ENCODE measurements at regions not wholly inside any gene's neighbourhood (a gene's known extent, or its start where the extent isn't known, plus 50 kb on each side); places are given as distances from the start of the nearest gene placed in this dataset.

- Mint-ChIP-seq H3K27me3 (ENCODE audit: insufficient read depth) (no peaks in the 10 kb centered on the region), H3K9me3 (peaks cover 21% of the 10 kb centered on the region), H3K4me3 (no peak overlapping the region), H3K27ac (no peak overlapping the region), H3K4me1 (ENCODE audit: low read depth) (no peaks in the 10 kb centered on the region), H3K36me3 (ENCODE audit: low read depth) (no peaks in the 10 kb centered on the region)
- TF ChIP-seq CTCF (IDR thresholded peaks at IDR 0.05): no peak
- no peak for DNase-seq
Observed at GRCh38 chr5:118646917-118647316, 341.4 kb downstream of the DTWD2 start.

- Mint-ChIP-seq H3K4me3 (no peak overlapping the region), H3K4me1 (ENCODE audit: low read depth) (no peaks in the 10 kb centered on the region), H3K36me3 (ENCODE audit: low read depth) (0 out of 2 replicates have a peak, but pooled peaks cover 3% of the 10 kb centered on the region), H3K9me3 (peaks cover 53% of the 10 kb centered on the region), H3K27me3 (ENCODE audit: insufficient read depth) (no peaks in the 10 kb centered on the region; the same call in 1 of the 2 replicates), H3K27ac (no peak overlapping the region)
- DNase-seq: no peak
- TF ChIP-seq CTCF (IDR thresholded peaks at IDR 0.05): no peak
Observed at GRCh38 chr5:118637947-118638670, 350.2 kb downstream of the DTWD2 start.

GRCh38 chr5:118628660-118629354 is 359.5 kb downstream of the DTWD2 start:
- Mint-ChIP-seq H3K4me3 (no peak overlapping the region), H3K36me3 (ENCODE audit: low read depth) (no peaks in the 10 kb centered on the region), H3K27me3 (ENCODE audit: insufficient read depth) (no peaks in the 10 kb centered on the region), H3K4me1 (ENCODE audit: low read depth) (no peaks in the 10 kb centered on the region), H3K9me3 (peaks cover 22% of the 10 kb centered on the region), H3K27ac (no peak overlapping the region)
- DNase-seq: no peak
- no peak for TF ChIP-seq CTCF (IDR thresholded peaks at IDR 0.05)

- no peaks in the 10 kb centered on the region for H3K9me3 Mint-ChIP-seq
- no peaks in the 10 kb centered on the region for H3K4me1 Mint-ChIP-seq (ENCODE audit: low read depth)
- no peak overlapping the region for H3K27ac Mint-ChIP-seq
- TF ChIP-seq CTCF (IDR thresholded peaks at IDR 0.05): no peak
- H3K4me3 Mint-ChIP-seq: no peak overlapping the region
- no peaks in the 10 kb centered on the region for H3K27me3 Mint-ChIP-seq (ENCODE audit: insufficient read depth)
- DNase-seq: no peak
- H3K36me3 Mint-ChIP-seq (ENCODE audit: low read depth): no peaks in the 10 kb centered on the region
Observed at GRCh38 chr5:118620233-118620632, 368.1 kb downstream of the DTWD2 start.

- no peaks in the 10 kb centered on the region for H3K4me1 Mint-ChIP-seq (ENCODE audit: low read depth)
- TF ChIP-seq CTCF (IDR thresholded peaks at IDR 0.05): no peak
- H3K4me3 Mint-ChIP-seq: no peak overlapping the region
- H3K27me3 Mint-ChIP-seq (ENCODE audit: insufficient read depth): no peaks in the 10 kb centered on the region
- no peak overlapping the region for H3K27ac Mint-ChIP-seq
- no peak for DNase-seq
- H3K9me3 Mint-ChIP-seq: no peaks in the 10 kb centered on the region
- H3K36me3 Mint-ChIP-seq (ENCODE audit: low read depth): no peaks in the 10 kb centered on the region
Observed at GRCh38 chr5:118619823-118620222, 368.5 kb downstream of the DTWD2 start.

All from HFFc6 (cell line).